ENCODE measurements at regions not wholly inside any gene's neighbourhood (a gene's known extent, or its start where the extent isn't known, plus 50 kb on each side); places are given as distances from the start of the nearest gene placed in this dataset.

DNA sequence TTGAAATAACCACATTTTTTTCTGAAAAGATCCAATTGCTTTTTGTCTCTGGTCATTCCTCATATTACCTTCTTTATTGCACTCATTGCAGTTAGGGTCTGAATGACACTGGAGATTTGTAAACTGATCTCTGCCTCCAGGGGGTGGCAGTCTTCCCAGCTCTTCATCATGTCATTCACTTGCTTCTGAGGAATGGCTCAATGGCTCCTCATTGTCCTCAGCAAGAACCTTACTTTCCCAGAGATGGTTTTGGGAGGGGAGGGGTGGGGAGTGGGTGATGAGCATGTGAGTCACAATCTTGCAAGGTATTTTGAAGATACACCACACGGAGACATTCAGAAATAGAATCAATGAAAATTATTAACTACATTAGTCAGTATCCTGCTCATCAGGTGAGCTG lies 159.8 kb upstream of the GAS1 start:
- DNase-seq (ENCODE audit: extremely low read depth in 1 of 11, low read depth in 9 of 11, low spot score in 4 of 11) = no peak

DNA sequence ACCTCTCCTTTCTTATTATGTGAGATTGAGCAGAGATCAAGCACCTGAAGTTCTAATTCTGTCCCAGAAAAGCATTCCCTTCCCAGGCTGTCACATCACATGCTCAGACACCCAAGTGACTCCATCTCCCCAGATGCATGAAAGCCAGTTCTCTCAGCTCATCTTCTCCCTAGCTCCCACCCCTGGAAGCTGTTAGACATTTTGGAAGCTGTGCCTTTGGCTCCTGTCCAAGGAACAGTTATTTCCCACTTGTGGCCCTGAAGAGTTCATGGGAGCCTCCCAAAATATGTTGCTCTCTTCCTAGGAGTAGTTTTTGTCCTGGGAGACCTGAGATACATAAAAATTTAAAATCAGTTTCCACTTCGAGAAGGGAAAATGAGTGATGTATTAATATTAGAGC lies 161.4 kb upstream of the GAS1 start:
- DNase-seq (ENCODE audit: extremely low read depth in 1 of 11, low read depth in 9 of 11, low spot score in 4 of 11) = no peak

DNA sequence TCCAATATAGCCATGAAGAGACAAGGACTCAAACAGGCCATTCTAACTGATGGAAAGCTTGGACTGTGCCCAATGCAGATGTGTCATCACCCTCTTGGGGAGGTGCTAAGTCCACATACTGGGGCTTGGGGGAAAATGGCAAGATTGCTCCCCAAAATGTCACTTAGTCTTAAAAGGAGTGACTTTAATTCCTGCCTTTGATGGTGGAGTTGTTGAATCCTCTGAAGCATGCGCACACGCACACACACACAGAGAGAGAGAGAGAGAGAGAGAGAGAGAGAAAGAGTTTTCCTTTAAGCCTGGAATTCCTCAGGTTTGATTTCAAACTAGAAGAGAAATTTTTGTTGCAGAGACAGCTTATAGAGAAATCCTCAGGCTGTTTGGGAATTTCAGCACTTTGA lies 161.9 kb upstream of the GAS1 start:
- no peak for DNase-seq (ENCODE audit: extremely low read depth in 1 of 11, low read depth in 9 of 11, low spot score in 4 of 11)

DNA sequence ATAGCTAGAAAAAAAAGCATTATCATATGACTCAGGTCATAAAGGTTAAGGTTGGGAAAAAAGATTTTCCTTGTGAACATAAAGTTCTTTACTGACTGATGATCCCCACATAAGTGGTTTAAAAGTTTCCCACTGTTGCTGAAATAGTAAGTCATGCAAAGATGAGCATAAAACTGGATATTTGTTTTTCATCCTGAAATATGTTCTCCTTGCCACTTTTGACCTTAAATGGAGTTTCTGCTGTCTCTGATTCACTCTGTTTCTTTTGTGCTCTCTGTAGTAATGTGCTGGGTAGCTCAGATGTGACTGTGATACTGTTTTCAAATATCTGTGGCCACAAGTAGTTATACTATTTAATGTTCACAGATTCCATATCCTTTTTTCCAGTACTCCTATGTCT lies 162.5 kb upstream of the GAS1 start:
- DNase-seq (ENCODE audit: extremely low read depth in 1 of 11, low read depth in 9 of 11, low spot score in 4 of 11) = no peak

DNA sequence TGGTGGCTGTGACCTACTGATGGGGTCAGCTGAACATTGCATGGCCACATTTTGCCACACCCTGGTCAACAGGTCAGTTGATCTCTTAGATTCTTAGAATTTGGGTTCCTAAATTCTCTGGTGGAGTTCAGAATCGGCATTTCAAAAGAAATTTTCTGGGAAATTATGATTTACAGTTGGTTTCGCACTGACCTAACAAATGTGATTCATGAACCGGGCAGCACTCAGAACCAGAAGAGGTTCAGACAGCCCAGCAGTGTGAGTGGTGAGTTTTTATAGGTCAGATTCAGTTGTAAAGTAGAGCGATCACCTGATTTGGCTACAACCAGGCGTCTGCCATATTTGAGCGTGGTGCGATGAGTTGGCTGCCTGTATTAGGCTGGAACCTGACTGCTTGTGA lies 163.7 kb upstream of the GAS1 start:
- DNase-seq (ENCODE audit: extremely low read depth in 1 of 11, low read depth in 9 of 11, low spot score in 4 of 11) = no peak

DNA sequence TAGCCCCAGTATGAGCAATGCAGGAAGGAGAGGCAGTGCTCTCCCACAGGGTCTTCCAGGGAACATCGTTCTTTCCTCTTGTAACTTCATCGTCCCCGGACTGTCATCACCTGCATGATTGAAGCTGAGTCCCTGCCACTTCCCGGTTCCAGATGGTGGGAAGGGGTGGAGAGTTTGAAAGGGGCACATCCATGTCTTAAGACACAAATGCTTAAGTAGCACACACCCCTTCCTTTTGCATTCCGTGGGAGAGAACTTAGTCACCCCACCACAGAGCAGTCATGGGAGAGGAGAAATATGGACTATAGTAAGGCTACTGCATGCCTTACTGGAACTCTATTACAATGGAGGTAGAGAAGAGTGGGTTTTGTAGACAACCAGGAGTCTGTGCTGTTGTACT lies 165.3 kb upstream of the GAS1 start:
- DNase-seq (ENCODE audit: extremely low read depth in 1 of 11, low read depth in 9 of 11, low spot score in 4 of 11) = no peak

DNA sequence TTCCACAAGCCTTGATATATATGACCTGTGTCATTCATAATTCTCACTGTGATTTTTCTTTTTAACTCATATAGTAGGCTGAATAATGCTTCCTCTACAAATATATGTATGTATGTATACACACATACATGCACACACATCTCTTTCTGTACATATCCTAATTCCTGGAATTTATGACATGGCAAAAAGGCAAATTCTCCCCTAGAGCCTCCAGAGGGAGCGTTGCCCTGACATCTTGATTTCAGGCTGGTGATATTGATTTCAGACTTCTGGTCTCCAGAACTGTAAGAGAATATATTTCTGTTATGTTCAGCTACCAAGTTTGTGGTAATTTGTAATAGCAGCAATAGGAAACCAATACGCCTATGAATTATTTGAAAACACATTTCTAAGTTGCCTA lies 166.6 kb upstream of the GAS1 start:
- no peak for DNase-seq (ENCODE audit: extremely low read depth in 1 of 11, low read depth in 9 of 11, low spot score in 4 of 11)

DNA sequence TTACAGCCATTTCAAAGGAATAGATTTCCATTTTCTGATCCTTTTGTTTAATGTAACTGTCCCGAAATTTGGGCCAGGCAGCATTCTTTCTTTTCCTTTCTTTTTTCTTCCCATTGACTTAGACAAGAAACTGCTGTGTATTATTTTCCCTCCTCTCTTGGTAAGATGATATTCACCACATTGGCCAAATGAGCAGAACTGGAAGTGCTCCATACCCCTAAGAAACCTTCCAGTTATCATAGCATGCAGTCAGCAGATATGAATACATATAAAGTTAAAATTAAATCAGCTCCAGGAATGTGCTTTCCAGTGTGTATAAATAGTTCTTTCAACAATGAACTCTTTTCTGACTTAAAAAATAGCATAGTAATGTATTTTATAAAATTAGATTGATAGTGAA lies 168.5 kb upstream of the GAS1 start:
- DNase-seq (ENCODE audit: extremely low read depth in 1 of 11, low read depth in 9 of 11, low spot score in 4 of 11) = no peak

DNA sequence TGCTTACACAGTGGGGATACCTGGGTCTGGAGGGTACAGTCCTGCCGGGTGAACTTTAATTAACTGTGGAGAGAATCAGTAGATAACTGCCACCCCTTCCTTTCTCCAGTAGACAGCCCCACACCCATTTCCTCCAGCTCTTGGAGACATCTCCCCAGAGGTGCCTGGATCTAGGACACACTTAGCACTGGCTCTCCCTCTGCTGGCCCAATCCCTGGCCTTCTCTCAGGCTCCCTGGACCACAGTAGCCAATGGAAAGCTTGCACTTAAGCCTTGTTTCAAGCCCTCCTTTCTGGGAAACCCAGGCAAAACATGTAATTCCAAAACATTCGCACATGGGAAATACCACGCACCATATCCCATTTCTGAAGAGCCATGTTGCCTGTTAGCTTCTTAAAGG lies 169.2 kb upstream of the GAS1 start:
- no peak for DNase-seq (ENCODE audit: extremely low read depth in 1 of 11, low read depth in 9 of 11, low spot score in 4 of 11)

DNA sequence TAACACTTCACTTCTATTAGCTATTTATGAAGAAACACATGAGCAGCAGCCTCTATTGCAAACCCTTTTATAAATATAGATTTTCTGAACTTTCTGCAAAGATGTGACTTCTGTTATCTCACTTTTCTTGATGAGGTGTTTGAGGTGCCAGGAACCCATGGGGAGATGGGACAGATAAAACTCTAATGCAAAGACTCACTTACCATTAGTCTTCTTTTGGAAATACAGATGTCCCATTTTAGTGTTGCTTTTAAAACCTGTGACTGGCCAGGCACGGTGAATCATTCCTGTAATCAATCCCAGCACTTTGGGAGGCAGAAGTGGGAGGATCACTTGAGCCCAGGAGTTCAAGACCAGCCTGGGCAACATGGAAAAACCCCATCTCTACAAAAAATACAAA lies 171.3 kb upstream of the GAS1 start:
- DNase-seq (ENCODE audit: extremely low read depth in 1 of 11, low read depth in 9 of 11, low spot score in 4 of 11) = no peak

DNA sequence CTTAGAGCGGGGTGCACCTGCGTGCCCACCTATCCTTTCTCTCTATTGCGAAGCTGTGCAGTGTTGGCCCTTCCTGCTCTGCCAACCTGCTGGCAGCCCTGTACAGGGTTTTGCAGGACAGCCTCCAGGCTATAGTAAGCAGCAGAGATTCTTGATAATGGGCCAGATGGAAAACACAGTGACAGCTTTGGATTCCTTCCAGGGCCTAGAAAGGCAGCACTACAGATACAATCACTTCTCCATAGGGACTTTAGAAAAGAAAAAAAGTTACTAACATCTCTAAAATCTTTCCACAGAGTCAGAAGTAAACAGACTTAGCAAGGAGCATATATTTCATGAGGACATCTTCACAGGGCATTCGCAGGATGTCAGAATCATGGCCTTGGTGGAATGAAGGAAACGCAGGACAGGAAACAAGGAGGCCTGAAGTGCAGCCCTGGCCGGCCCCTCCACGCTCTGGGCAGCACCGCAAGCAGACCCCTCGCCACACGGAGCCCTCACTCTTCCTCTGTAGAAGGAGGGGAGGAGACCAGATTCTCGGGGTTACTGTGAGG lies 172.1 kb upstream of the GAS1 start:
- peak in 2 of 11 donors; percentile 62 to 64 for DNase-seq (ENCODE audit: extremely low read depth in 1 of 11, low read depth in 9 of 11, low spot score in 4 of 11)

DNA sequence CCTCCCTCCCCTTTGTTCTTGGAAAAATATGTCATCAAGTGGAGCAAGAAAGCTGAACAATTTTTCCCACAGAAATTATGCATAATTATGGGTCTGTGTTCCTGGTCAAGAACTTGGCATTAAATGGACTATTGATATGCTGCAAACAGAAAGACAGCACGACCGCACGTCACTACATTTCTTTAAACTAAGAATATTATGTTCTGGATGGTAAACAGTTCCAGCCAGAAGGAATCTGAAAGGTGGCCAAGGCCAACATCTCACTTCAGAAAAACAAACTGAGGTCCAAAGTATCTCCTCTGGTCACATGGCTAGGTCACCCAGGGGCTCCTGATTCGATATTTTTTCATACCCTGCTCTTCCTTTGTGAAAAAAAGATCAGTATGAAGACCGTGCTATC lies 173.3 kb upstream of the GAS1 start:
- DNase-seq (ENCODE audit: extremely low read depth in 1 of 11, low read depth in 9 of 11, low spot score in 4 of 11) = no peak

DNA sequence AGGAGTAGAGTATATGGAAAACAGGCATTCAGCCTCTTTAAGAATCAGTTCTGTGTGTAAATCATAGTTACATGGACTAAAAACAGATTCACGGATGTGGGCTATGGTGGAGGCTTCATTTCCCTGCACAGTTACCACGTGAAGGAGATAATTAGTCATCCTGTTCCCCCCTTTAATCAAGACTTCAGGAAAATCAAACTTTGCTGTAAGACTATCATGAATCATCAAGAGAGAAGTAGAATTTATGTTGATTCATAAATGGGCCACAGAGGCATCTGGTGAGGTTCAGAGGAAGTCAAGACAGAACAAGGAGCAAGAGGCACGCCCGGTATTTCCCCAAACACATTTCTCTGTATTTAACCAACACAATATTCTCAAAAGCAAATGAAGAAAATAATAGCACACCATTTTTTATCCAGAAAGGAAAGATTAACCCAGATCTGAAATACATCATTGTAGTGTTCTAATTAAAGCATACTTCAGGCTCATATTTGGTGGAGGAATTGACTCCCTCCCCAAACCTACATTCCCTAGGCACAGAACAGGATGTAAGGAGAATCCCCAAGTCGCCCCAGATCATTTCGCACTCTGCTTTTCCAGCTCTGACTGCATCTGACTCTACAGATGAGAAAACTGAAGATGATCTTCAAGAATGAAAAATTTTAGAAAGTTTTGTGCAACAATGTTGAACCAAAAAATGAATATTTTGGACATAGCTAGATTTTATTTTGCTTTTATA lies 175.8 kb upstream of the GAS1 start:
- DNase-seq (ENCODE audit: extremely low read depth in 1 of 11, low read depth in 9 of 11, low spot score in 4 of 11) = no peak

DNA sequence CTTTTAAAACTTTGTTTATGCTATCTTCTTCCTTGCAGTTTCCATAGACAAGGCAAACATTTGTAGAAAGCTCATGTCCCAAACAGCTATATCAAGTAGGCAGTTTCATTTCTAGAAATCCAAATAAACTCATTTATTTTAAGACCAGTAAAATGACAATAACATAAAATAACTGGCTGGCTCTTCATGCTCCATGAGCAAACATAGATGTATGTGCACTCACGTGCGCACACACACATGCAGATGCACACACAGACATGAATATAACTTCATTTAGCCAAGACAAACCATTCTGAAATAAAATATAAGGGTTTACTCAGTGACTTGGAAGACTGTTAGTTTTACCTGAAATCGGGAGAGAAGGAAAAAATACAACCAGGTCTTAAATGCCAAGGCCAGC lies 176.5 kb upstream of the GAS1 start:
- no peak for DNase-seq (ENCODE audit: extremely low read depth in 1 of 11, low read depth in 9 of 11, low spot score in 4 of 11)

DNA sequence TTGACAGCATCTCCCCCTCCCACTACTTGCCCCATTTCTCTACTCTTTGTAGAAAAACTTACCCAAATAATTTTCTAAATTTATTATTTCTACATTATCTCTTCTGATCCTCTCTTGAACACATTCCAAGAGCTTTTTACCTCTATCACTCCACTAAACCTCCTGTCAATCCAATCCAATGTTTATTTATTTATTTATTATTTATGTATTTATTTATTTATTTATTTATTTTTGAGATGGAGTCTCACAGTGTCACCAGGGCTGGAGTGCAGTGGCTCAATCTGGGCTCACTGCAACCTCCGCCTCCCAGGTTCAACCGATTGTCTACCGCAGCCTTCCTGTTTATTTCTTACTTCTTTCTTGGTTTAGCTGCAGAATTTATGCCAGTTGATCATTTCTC lies 178.5 kb upstream of the GAS1 start:
- no peak for DNase-seq (ENCODE audit: extremely low read depth in 1 of 11, low read depth in 9 of 11, low spot score in 4 of 11)

DNA sequence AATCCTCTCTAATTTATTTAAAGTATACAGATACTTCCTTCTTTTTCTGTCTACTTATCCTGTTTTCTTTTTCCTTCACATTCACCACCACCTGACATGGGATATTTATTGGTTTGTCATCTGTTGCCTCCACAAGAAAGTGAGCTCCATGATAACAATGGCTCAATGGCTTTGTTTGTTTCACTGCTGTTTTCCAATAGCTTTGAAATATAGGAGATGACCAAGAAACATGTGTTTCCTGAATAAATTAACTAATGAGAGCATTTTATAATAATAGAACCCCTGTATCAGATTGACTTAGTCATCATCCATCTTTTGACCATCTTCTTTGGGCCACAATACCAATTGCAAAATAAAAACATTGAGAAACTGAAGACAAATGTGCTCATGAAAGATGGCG lies 180.2 kb upstream of the GAS1 start:
- no peak for DNase-seq (ENCODE audit: extremely low read depth in 1 of 11, low read depth in 9 of 11, low spot score in 4 of 11)

DNA sequence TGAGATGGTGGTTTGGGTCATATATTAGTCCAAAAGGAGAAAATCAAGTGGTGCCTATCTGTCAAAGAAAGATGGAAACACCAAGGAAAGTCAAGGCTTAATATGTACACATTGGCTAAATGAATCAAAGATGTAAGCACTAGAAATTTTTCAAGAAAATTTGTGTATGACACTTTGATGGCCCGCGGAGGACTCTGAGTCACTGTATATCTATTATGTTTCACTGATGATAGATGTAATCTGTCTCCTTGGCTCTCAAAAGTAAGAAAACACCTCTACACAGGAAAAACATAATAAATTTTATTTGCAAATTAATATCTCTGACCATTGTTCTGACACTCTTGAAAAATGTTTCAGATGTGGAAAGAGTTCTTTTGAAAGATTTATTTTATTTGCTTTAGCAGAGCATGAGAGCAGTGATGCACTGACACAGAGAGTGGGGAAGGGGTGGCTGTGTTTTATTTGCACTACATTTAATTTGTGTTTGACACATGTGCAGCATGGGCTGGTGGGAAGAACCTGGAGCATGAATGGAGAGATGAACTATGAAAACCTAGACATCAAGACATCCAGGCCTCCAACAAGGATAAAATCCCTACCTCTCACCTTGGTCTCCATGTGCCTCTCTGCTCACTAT lies 180.8 kb upstream of the GAS1 start:
- DNase-seq (ENCODE audit: extremely low read depth in 1 of 11, low read depth in 9 of 11, low spot score in 4 of 11) = no peak

DNA sequence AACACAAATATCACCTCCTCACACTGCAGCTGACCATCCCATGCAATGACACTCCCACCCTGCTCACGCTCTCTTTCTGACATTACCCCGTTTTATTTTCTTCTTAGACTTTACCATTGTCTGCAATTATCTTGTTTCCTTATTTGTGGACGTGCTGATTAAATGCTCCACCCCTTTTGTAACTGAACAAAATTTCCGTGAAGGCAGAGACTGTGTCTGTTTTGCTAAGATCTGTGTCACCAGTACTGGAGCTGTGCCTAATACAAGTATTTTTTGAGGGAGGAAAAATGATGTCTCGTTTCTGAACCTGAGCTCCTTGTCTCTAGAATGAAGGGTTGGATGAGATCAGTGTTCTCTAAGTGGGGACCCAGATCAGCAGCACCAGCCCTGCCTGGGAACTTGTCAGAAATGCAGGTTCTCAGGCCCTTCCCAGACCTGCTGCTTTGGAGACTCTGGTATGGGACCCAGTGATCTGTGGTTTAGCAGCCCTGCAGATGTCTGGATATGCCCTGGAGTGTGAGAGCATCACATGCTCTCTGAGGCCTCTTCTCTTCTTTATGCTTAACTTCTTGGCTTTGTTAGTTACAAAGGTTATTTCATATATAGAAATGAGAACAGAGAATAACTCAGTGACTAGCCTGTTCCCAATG lies 181.7 kb upstream of the GAS1 start:
- DNase-seq (ENCODE audit: extremely low read depth in 1 of 11, low read depth in 9 of 11, low spot score in 4 of 11) = no peak

DNA sequence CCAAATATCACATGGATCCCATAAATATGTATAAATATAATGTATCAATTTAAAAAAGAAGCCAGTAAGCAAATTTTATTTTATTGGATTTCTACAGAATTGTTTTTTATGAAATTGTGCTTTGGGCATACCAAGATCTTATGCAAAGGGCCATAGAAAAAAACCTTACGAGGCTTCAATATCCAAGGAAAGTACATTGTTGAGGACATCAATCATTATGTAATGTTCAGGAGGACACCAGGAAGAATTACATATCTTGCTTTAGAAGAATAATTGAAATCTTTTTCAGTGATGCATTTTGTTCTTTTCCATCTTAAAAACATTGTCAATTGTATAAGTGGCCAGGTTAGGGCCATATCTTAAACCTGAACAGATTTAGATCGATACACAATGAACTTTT lies 187.8 kb upstream of the GAS1 start:
- no peak for DNase-seq (ENCODE audit: extremely low read depth in 1 of 11, low read depth in 9 of 11, low spot score in 4 of 11)

DNA sequence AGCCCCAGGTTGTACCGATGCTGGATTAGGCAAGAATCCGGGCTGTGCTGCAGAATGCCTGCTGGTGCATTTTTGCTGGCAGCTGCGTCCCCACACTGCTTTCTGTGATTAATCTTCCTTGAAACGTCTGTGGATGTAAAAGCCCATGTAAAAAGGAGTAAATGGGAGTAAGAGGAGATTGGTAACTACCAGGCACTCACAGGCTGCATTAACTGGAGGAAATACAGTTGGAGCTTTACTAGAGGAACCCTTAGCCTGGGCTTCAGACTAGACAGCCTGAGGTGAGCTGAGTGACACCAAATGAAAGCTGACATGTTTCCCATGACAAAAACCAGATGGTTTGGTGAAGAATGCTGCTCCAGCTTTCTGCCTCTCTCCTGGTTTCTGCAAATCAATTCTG lies 190.4 kb upstream of the GAS1 start:
- no peak for DNase-seq (ENCODE audit: extremely low read depth in 1 of 11, low read depth in 9 of 11, low spot score in 4 of 11)

Measured in renal cortex interstitium (tissue), 11 donors.